Left lung (tissue), 4 donors: ENCODE measurements at regions not wholly inside any gene's neighbourhood (a gene's known extent, or its start where the extent isn't known, plus 50 kb on each side); places are given as distances from the start of the nearest gene placed in this dataset.

ENCODE experiments used
- ATAC-seq: fragments of 200-7000 bp; cut with Tn5 transposase; one replicate; pipeline ENCODE4 v1.9.1; 2020; ENCODE audit warnings: moderate library complexity
- DNase-seq, 4 donors: peaks; one replicate each; pipeline ENCODE4 v3.0.0-alpha.2; 2013 to 2020
- H3K27ac ChIP-seq, 2 donors: fragments of 200-600 bp; sonication (generic) in 1 of 2; one replicate each; pipeline versions ENCODE4 v1.5.0 to v1.8.0; 2020 to 2021
- H3K27me3 ChIP-seq, 2 donors: fragments of 200-600 bp; sonication (generic) in 1 of 2; one replicate each; pipeline versions ENCODE4 v1.5.0 to v1.8.0; 2020 to 2021
- H3K36me3 ChIP-seq, 2 donors: fragments of 200-600 bp; sonication (generic) in 1 of 2; one replicate each; pipeline versions ENCODE4 v1.5.0 to v1.8.0; 2020 to 2021
- H3K4me1 ChIP-seq, 2 donors: fragments of 200-600 bp; one replicate each; pipeline ENCODE4 v1.8.0; 2021
- H3K4me3 ChIP-seq, 2 donors: fragments of 200-600 bp; sonication (generic) in 1 of 2; one replicate each; pipeline versions ENCODE4 v1.5.0 to v1.8.0; 2020 to 2021; ENCODE audit warnings: mild to moderate bottlenecking in 1 of 2
- H3K9me3 ChIP-seq, 2 donors: fragments of 200-600 bp; sonication (generic) in 1 of 2; one replicate each; pipeline versions ENCODE4 v1.5.0 to v1.8.0; 2020 to 2021
- intact Hi-C, 2 donors: fragments of 100-400 bp; cut with DNase I; formaldehyde crosslinking; loops; one replicate each; pipeline versions ENCODE4 v1.11.2 to v1.14.2; 2022
- TF ChIP-seq, protein P1 (sequence below), 2 donors: fragments of 200-600 bp; sonication (generic) in 1 of 2; IDR thresholded peaks; one replicate each; pipeline versions ENCODE4 v1.5.0 to v1.8.0; 2021; ENCODE audit warnings: antibody characterized with exemption in 2 of 2
- donor health status: DM: no; HTN: yes; CAD: no.
- donor health status: DM: no; HTN: no; CAD: no.

DNA sequence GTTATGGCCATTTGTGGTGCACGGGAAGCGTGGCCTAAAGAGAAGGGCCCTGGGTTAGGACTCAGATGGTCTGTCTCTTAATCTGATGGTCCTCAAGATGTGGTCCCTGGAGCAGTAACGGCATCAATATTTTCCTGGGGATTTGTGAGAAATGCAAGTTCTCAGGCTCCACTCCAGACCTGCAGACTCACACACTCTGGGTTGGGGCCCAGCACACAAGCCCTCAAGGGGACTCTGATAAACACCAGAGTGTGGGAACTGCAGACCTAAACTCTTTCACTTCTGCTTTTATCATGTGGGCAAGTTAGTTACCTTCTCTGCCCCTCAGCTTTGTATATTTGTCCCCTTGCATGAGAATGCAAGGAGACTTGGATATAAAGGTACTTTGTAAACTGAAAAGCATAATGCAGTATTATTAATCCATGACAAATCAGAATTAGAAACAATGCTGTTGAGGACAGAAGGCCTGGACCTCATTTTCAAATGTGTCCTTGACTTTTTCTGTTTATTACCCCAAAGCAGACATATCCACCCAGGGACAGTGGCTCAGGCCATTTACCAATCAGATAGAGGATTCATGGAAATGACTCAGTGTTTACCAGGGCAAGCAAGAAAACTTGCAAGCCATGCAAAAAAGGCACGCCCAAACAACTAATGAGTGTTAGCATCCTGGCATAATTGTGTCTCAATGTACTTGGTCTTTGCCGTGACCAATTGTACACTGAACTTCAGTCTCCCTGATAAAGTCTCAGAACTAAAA is 157.0 kb downstream of the ASCL1 start:
- Histone ChIP-seq H3K36me3 (no peaks in the 10 kb centered on the region), H3K27me3 (no peaks in the 10 kb centered on the region), H3K4me3 (no peak overlapping the region), H3K4me1 (no peaks in the 10 kb centered on the region), H3K27ac (no peak overlapping the region), H3K9me3 (no peaks in the 10 kb centered on the region)
- TF ChIP-seq, protein P1, sequence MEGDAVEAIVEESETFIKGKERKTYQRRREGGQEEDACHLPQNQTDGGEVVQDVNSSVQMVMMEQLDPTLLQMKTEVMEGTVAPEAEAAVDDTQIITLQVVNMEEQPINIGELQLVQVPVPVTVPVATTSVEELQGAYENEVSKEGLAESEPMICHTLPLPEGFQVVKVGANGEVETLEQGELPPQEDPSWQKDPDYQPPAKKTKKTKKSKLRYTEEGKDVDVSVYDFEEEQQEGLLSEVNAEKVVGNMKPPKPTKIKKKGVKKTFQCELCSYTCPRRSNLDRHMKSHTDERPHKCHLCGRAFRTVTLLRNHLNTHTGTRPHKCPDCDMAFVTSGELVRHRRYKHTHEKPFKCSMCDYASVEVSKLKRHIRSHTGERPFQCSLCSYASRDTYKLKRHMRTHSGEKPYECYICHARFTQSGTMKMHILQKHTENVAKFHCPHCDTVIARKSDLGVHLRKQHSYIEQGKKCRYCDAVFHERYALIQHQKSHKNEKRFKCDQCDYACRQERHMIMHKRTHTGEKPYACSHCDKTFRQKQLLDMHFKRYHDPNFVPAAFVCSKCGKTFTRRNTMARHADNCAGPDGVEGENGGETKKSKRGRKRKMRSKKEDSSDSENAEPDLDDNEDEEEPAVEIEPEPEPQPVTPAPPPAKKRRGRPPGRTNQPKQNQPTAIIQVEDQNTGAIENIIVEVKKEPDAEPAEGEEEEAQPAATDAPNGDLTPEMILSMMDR (IDR thresholded peaks at IDR 0.05): no peak
- ATAC-seq: no peak
- intact Hi-C loops: no loop called here
- no peak for DNase-seq

DNA sequence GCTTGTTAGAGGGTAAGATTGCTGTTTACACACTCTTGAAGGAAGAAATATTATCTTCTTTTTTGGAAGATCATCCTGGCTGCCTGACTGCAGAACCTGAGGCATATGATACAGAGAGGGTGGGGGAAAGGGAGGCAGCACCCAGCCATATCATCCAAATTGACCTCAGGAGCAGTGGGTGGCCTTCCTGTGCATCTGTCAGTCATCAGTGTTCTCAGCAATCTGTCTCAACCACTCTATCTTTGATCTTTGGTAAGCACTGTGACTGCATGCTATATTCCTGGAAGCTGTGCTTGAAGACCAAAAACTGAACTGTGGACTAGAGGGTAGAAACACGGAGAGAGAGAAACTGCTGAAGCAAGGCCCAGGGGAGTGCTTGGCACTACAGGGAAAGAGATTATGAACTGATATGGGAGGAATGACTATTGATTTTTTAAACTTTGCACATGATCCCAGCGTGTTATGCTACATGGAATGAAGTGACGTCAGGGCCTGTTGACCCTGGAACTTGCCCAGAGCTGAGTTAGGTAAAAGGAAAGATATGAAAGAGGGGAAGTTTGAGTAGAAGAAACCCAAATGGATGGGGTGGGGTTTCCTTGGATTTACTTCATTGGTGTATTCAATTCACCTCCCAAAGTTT is 171.5 kb downstream of the ASCL1 start:
- DNase-seq: no peak
- TF ChIP-seq, protein P1 (IDR thresholded peaks at IDR 0.05): no peak
- Histone ChIP-seq H3K4me1 (no peaks in the 10 kb centered on the region), H3K27ac (no peak overlapping the region), H3K27me3 (no peaks in the 10 kb centered on the region), H3K4me3 (no peak overlapping the region), H3K9me3 (peaks cover 0 to 18% of the 10 kb centered on the region in 2 donors), H3K36me3 (no peaks in the 10 kb centered on the region)
- ATAC-seq: no peak
- intact Hi-C loops: no loop called here

DNA sequence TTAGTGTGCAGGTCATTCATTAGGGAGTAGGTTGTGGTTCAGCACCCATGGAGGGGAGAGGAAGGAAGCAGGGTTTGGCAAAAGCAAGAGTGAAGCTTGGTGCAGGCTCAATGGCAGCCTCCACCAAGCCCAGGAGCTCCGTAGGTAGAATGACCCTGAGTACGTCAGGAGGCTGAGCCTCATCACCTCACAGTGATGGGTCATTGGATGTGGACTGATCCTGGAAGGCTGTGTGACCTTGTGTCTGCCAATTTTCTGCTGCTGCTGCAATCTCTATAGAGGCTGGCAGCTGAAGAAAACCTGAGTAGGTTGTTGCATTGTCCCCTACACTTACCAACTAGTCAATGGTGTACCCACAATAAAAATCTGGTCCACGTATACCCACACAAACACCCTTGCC is 173.1 kb downstream of the ASCL1 start:
- intact Hi-C loops: no loop called here
- H3K4me3 ChIP-seq: no peak overlapping the region
- H3K4me1 ChIP-seq: no peaks in the 10 kb centered on the region
- TF ChIP-seq, protein P1 (IDR thresholded peaks at IDR 0.05): no peak
- no peaks in the 10 kb centered on the region for H3K27me3 ChIP-seq
- H3K27ac ChIP-seq: no peak overlapping the region
- DNase-seq (no peak), ATAC-seq (no peak)
- H3K36me3 ChIP-seq: no peaks in the 10 kb centered on the region
- peaks cover 0 to 33% of the 10 kb centered on the region in 2 donors for H3K9me3 ChIP-seq

DNA sequence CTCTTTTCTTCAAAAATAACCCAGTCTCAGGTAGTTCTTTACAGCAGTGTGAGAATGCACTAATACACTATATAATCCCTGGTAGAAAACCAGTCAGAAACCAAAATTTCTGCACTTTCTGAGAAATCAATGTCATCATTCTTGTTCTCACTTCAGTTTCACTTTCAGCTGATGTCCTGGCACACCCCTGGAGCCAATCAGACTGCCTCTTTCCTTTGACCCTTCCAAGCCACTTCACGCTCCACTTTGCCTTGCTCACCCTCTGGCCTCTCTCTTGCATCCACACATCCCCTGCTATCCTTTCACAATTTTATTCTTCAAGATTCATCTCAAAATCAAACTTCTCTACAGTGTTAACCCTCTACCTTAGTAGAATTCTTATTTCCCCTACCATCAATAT is 181.1 kb downstream of the ASCL1 start:
- intact Hi-C loops: no loop called here
- DNase-seq (no peak), ATAC-seq (no peak)
- Histone ChIP-seq H3K4me3 (no peak overlapping the region), H3K27me3 (no peaks in the 10 kb centered on the region), H3K4me1 (no peaks in the 10 kb centered on the region), H3K9me3 (peaks cover 0 to 19% of the 10 kb centered on the region in 2 donors), H3K27ac (no peak overlapping the region), H3K36me3 (no peaks in the 10 kb centered on the region)
- TF ChIP-seq, protein P1 (IDR thresholded peaks at IDR 0.05): no peak

DNA sequence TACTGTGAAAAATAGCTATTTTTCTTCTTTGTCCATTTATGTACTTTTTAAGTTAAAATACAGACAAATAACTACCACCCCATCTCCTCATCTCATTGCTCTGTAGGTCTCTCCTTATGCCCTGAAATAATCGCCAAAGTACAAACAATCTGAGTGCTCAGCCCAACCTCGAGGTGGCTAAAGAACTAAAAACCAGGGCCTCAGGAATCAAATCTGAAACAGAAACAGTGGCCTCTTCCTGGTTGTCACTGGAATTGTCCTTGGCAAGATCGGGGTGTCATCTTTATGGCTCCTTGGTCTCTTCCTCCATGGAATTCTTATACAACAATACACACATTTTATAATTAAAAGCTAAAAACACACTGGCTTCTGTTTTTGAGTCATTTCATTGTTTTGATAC is 182.4 kb downstream of the ASCL1 start:
- Histone ChIP-seq H3K4me3 (no peak overlapping the region), H3K27me3 (no peaks in the 10 kb centered on the region), H3K4me1 (no peaks in the 10 kb centered on the region), H3K27ac (no peak overlapping the region), H3K36me3 (no peaks in the 10 kb centered on the region), H3K9me3 (peaks cover 0 to 6% of the 10 kb centered on the region in 2 donors)
- intact Hi-C loops: no loop called here
- no peak for ATAC-seq
- TF ChIP-seq, protein P1 (IDR thresholded peaks at IDR 0.05): no peak
- no peak for DNase-seq
